HG02642 (cell line): ENCODE measurements at regions not wholly inside any gene's neighbourhood (a gene's known extent, or its start where the extent isn't known, plus 50 kb on each side); places are given as distances from the start of the nearest gene placed in this dataset.

Experiments used
- ATAC-seq: cut with Tn5 transposase; IDR thresholded peaks from one replicate; pipeline ENCODE4 v1.9.1; 2021; ENCODE audit warnings: mild to moderate bottlenecking; ENCODE audit not compliant: unreplicated experiment, poor library complexity

- ATAC-seq = no peak
Measured at GRCh38 chr2:126599062-126599461, 56.9 kb upstream of the GYPC start.

GRCh38 chr2:126600742-126601141 is 55.2 kb upstream of the GYPC start:
- no peak for ATAC-seq

GRCh38 chr2:126602334-126602733 is 53.6 kb upstream of the GYPC start:
- no peak for ATAC-seq
